Peyer's patch (tissue), 4 donors: ENCODE measurements at regions not wholly inside any gene's neighbourhood (a gene's known extent, or its start where the extent isn't known, plus 50 kb on each side); places are given as distances from the start of the nearest gene placed in this dataset.

Experiments
- POLR2A ChIP-seq, 2 donors: fragments of 450-650 bp; IDR thresholded peaks; one replicate each; pipeline ENCODE4 v1.5.1; 2017; ENCODE audit warnings: antibody characterized with exemption in 2 of 2, mild to moderate bottlenecking in 2 of 2, moderate library complexity in 2 of 2
- TF ChIP-seq, protein P1 (sequence below), 6 experiments: fragments of 450-650 bp in 4 of 6; fragments of 200-600 bp in 2 of 6; sonication (generic) in 1 of 6; IDR thresholded peaks; one replicate each; pipeline ENCODE4 v1.5.1; 2017 to 2019; ENCODE audit warnings: antibody characterized with exemption in 6 of 6, mild to moderate bottlenecking in 3 of 6, moderate library complexity in 1 of 6

DNA sequence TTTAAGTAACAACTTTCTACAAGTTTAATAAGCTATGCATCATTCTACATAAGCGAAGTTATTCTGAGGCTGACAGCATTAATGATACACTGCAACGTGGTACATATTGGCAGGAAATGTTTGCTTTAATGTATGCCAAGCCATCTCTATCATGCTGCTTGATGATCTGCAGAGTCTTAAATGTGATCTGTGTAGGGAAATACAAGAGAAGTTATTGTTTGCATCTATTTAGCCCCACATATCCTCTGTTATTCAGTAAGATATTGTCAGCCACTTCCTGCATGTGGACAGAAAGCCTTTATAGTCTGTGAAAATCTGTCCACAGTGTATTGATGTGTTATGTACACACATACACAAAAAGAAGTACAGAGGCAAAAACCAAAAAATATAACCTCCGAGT lies 193.1 kb upstream of the FREM1 start:
- TF ChIP-seq, protein P1, sequence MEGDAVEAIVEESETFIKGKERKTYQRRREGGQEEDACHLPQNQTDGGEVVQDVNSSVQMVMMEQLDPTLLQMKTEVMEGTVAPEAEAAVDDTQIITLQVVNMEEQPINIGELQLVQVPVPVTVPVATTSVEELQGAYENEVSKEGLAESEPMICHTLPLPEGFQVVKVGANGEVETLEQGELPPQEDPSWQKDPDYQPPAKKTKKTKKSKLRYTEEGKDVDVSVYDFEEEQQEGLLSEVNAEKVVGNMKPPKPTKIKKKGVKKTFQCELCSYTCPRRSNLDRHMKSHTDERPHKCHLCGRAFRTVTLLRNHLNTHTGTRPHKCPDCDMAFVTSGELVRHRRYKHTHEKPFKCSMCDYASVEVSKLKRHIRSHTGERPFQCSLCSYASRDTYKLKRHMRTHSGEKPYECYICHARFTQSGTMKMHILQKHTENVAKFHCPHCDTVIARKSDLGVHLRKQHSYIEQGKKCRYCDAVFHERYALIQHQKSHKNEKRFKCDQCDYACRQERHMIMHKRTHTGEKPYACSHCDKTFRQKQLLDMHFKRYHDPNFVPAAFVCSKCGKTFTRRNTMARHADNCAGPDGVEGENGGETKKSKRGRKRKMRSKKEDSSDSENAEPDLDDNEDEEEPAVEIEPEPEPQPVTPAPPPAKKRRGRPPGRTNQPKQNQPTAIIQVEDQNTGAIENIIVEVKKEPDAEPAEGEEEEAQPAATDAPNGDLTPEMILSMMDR (IDR thresholded peaks at IDR 0.05), result no peak
- TF ChIP-seq POLR2A (IDR thresholded peaks at IDR 0.05), result no peak
